Fibroblast of lung (primary cell): ENCODE measurements at regions not wholly inside any gene's neighbourhood (a gene's known extent, or its start where the extent isn't known, plus 50 kb on each side); places are given as distances from the start of the nearest gene placed in this dataset.
"Not testable (repeated sequence)": the region's sequence is repeated elsewhere in the genome, so short reads cannot be mapped to it uniquely, and the experiment has no call there.

Experiments used
- DNase-seq, 2 donors: peaks; one replicate each; pipeline versions ENCODE4 v3.0.0 to v3.0.0-alpha.2; 2010; ENCODE audit warnings: low read depth in 2 of 2
- H2AFZ ChIP-seq: 2 replicates; pipeline ENCODE4 v1.5.1; 2012; ENCODE audit warnings: low read length, control low read depth, inconsistent platforms
- H3K27ac ChIP-seq: 2 replicates; pipeline ENCODE4 v1.5.1; 2011; ENCODE audit warnings: low read length, control low read depth; ENCODE audit not compliant: insufficient read depth
- H3K27me3 ChIP-seq: 2 replicates; pipeline ENCODE4 v1.5.1; 2011; ENCODE audit warnings: mild to moderate bottlenecking, low read length; ENCODE audit not compliant: control insufficient read depth, insufficient read depth
- H3K36me3 ChIP-seq: 2 replicates; pipeline ENCODE4 v1.5.1; 2011; ENCODE audit warnings: low read length; ENCODE audit not compliant: control insufficient read depth, insufficient read depth
- H3K4me1 ChIP-seq: 2 replicates; pipeline ENCODE4 v1.5.1; 2011; ENCODE audit warnings: low read length; ENCODE audit not compliant: control insufficient read depth, insufficient read depth; ENCODE audit errors: extremely low read depth
- H3K4me2 ChIP-seq: 2 replicates; pipeline ENCODE4 v1.5.1; 2011; ENCODE audit warnings: low read length, control low read depth; ENCODE audit not compliant: insufficient read depth; ENCODE audit errors: extremely low read depth
- H3K4me3 ChIP-seq, 4 experiments: fragments of 200-600 bp in 1 of 4; sonication (generic) in 1 of 4; replicated peaks in 1 of 4; 2 replicates each; pipeline ENCODE4 v1.5.1; 2011 to 2016; ENCODE audit warnings: low read length in 4 of 4, low read depth in 3 of 4, mild to moderate bottlenecking in 3 of 4, control low read depth in 2 of 4, inconsistent platforms in 1 of 4, mixed read lengths in 1 of 4; ENCODE audit not compliant: insufficient read depth in 1 of 4; ENCODE audit errors: control extremely low read depth in 1 of 4
- H3K79me2 ChIP-seq: 2 replicates; pipeline ENCODE4 v1.5.1; 2012; ENCODE audit warnings: mild to moderate bottlenecking, low read length, inconsistent platforms; ENCODE audit not compliant: control insufficient read depth, insufficient read depth
- H3K9ac ChIP-seq: 2 replicates; pipeline ENCODE4 v1.5.1; 2011; ENCODE audit warnings: mild to moderate bottlenecking, low read length, control low read depth; ENCODE audit not compliant: insufficient read depth
- H3K9me3 ChIP-seq: 2 replicates; pipeline ENCODE4 v1.5.1; 2012; ENCODE audit warnings: low read depth, low read length; ENCODE audit not compliant: control insufficient read depth, insufficient read depth
- H4K20me1 ChIP-seq: 2 replicates; pipeline ENCODE4 v1.5.1; 2011; ENCODE audit warnings: low read length; ENCODE audit not compliant: control insufficient read depth, insufficient read depth; ENCODE audit errors: extremely low read depth
- CTCF ChIP-seq, 2 donors: IDR thresholded peaks in 1 of 2; conservative IDR thresholded peaks in 1 of 2; 1 replicate in 1 of 2; 2 replicates in 1 of 2; pipeline ENCODE4 v1.5.1; 2011 to 2012; ENCODE audit warnings: low read length in 2 of 2, control low read depth in 1 of 2, inconsistent platforms in 1 of 2, low read depth in 1 of 2, mild to moderate bottlenecking in 1 of 2
- EZH2 ChIP-seq: IDR thresholded peaks from 2 replicates; pipeline ENCODE4 v1.5.1; 2012; ENCODE audit warnings: low read length, control low read depth, mild to moderate bottlenecking; ENCODE audit errors: missing control alignments

GRCh38 chr5:161007879-161008278 lies 155.9 kb upstream of the ATP10B start:
- Histone ChIP-seq H3K79me2 (no peaks in the 10 kb centered on the region), H3K9ac (no peak overlapping the region), H3K36me3 (no peaks in the 10 kb centered on the region), H3K4me2 (no peak overlapping the region), H3K4me3 (no peak overlapping the region), H3K4me1 (no peaks in the 10 kb centered on the region), H3K27me3 (no peaks in the 10 kb centered on the region), H4K20me1 (no peaks in the 10 kb centered on the region), H3K27ac (no peak overlapping the region), H3K9me3 (no peaks in the 10 kb centered on the region), H2AFZ (no peak overlapping the region)
- no peak for DNase-seq
- TF ChIP-seq EZH2 (no peak), CTCF (conservative IDR thresholded peaks at IDR 0.05 in 1 of 2, IDR thresholded peaks at IDR 0.05 in 1 of 2; ENCODE audit: low read depth in 1 of 2, low read length in 2 of 2) (no peak)

DNA sequence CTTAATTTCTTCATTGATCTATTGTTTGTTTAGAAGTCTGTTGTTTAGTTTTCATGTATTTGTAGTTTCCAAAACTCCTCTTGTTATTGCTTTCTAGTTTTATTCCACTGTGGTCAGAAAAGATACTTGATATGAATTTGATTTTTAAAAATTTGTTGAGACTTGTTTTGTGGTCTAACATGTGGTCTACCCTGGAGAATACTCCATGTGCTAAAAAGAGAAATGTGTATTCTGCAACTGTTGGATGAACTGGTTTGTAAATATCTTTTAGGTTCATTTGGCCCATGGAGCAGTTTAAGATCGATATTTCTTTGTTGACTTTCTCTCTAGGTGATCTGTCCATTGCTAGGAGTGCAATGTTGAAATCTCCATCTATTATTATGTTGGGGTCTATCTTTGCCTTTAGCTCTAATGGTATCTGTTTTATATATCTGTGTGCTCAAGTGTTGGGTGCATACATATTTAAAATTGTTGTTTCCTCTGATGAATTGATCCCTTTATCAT lies 150.6 kb upstream of the ATP10B start:
- no peaks in the 10 kb centered on the region for H3K4me1 ChIP-seq
- no peaks in the 10 kb centered on the region for H4K20me1 ChIP-seq
- no peak overlapping the region for H3K9ac ChIP-seq
- H3K4me3 ChIP-seq = no peak overlapping the region
- DNase-seq = no peak
- H3K27ac ChIP-seq = no peak overlapping the region
- no peak overlapping the region for H2AFZ ChIP-seq
- H3K4me2 ChIP-seq = no peak overlapping the region
- H3K9me3 ChIP-seq = no peaks in the 10 kb centered on the region
- no peaks in the 10 kb centered on the region for H3K36me3 ChIP-seq
- TF ChIP-seq CTCF (conservative IDR thresholded peaks at IDR 0.05 in 1 of 2, IDR thresholded peaks at IDR 0.05 in 1 of 2; ENCODE audit: low read depth in 1 of 2, low read length in 2 of 2) (no peak), EZH2 (no peak)
- no peaks in the 10 kb centered on the region for H3K79me2 ChIP-seq
- no peaks in the 10 kb centered on the region for H3K27me3 ChIP-seq

- Histone ChIP-seq H3K27me3 (no peaks in the 10 kb centered on the region), H3K36me3 (no peaks in the 10 kb centered on the region), H4K20me1 (no peaks in the 10 kb centered on the region), H3K4me1 (no peaks in the 10 kb centered on the region), H3K4me3 (no peak overlapping the region), H3K4me2 (no peak overlapping the region), H2AFZ (no peak overlapping the region), H3K79me2 (no peaks in the 10 kb centered on the region), H3K27ac (no peak overlapping the region), H3K9ac (no peak overlapping the region), H3K9me3 (no peaks in the 10 kb centered on the region)
- no peak for DNase-seq
- TF ChIP-seq EZH2 (no peak), CTCF (conservative IDR thresholded peaks at IDR 0.05 in 1 of 2, IDR thresholded peaks at IDR 0.05 in 1 of 2; ENCODE audit: low read depth in 1 of 2, low read length in 2 of 2) (no peak)
Observed at GRCh38 chr5:161001604-161002003, 149.6 kb upstream of the ATP10B start.

GRCh38 chr5:161001142-161001541 lies 149.1 kb upstream of the ATP10B start:
- not testable (repeated sequence) for H2AFZ ChIP-seq, H3K79me2 ChIP-seq, H4K20me1 ChIP-seq, DNase-seq, H3K27ac ChIP-seq, H3K4me1 ChIP-seq, H3K4me2 ChIP-seq, H3K4me3 ChIP-seq, H3K27me3 ChIP-seq, H3K9ac ChIP-seq, H3K9me3 ChIP-seq, H3K36me3 ChIP-seq
